H1 (cell line): ENCODE measurements at regions not wholly inside any gene's neighbourhood (a gene's known extent, or its start where the extent isn't known, plus 50 kb on each side); places are given as distances from the start of the nearest gene placed in this dataset.

ENCODE experiments used
- CTCF ChIA-PET: fragments of 300-600 bp; sonication (Branson Sonifier 250); formaldehyde crosslinking; loops from one replicate; lab custom pipeline; 2021; ENCODE audit not compliant: partially characterized antibody; lab: Charles Lee
- POLR2A ChIA-PET: fragments of 300-600 bp; sonication (Branson Sonifier 250); formaldehyde crosslinking; loops from one replicate; lab custom pipeline; 2021; ENCODE audit warnings: inconsistent platforms; ENCODE audit not compliant: partially characterized antibody; lab: Charles Lee
- DNase-seq, 2 experiments: peaks; one replicate each; pipeline versions ENCODE4 v3.0.0 to v3.0.0-alpha.2; 2010 to 2022; ENCODE audit warnings: low spot score in 2 of 2, low read depth in 1 of 2, mixed read lengths in 1 of 2
- FAIRE-seq: peaks from 2 replicates; lab custom pipeline; 2011; peaks lifted over from hg19 to GRCh38; lab: Jason Lieb, UNC
- H2AFZ ChIP-seq: 2 replicates; pipeline ENCODE4 v1.8.1; 2012; ENCODE audit warnings: low read length, inconsistent platforms
- H2AK5ac ChIP-seq: 2 replicates; pipeline ENCODE4 v1.6.1; 2013; ENCODE audit warnings: low read depth, low read length
- H2BK120ac ChIP-seq: replicated peaks from 2 replicates; pipeline ENCODE3; 2013; ENCODE audit warnings: low read depth, low read length, inconsistent platforms
- H2BK12ac ChIP-seq: 2 replicates; pipeline ENCODE4 v1.6.1; 2013; ENCODE audit warnings: low read depth, low read length
- H2BK15ac ChIP-seq: 2 replicates; pipeline ENCODE4 v1.6.1; 2013; ENCODE audit warnings: low read length
- H2BK20ac ChIP-seq: 2 replicates; pipeline ENCODE4 v1.6.1; 2013; ENCODE audit warnings: low read length
- H2BK5ac ChIP-seq: 2 replicates; pipeline ENCODE4 v1.6.1; 2013; ENCODE audit warnings: low read depth, low read length
- H3K14ac ChIP-seq: 2 replicates; pipeline ENCODE4 v1.6.1; 2013; ENCODE audit warnings: inconsistent platforms; ENCODE audit not compliant: insufficient read length
- H3K18ac ChIP-seq: 2 replicates; pipeline ENCODE4 v1.6.1; 2013; ENCODE audit warnings: low read length; ENCODE audit errors: extremely low read depth
- H3K23ac ChIP-seq: 2 replicates; pipeline ENCODE4 v1.6.1; 2013; ENCODE audit warnings: inconsistent platforms; ENCODE audit not compliant: insufficient read length
- H3K23me2 ChIP-seq: 2 replicates; pipeline ENCODE4 v1.6.1; 2013; ENCODE audit warnings: low read depth, low read length
- H3K27ac ChIP-seq: 2 replicates; pipeline ENCODE4 v1.6.1; 2011; ENCODE audit warnings: low read depth, low read length, inconsistent platforms
- H3K27me3 ChIP-seq, 4 experiments: replicated peaks in 1 of 4; 1 replicate in 1 of 4; 2 replicates in 3 of 4; pipeline versions ENCODE4 v1.6.1 to v1.8.1; 2011 to 2013; ENCODE audit warnings: low read length in 3 of 4, mild to moderate bottlenecking in 3 of 4, inconsistent platforms in 2 of 4, mixed read lengths in 2 of 4, moderate library complexity in 1 of 4; ENCODE audit not compliant: control insufficient read depth in 3 of 4, insufficient read depth in 3 of 4; ENCODE audit errors: extremely low read depth in 1 of 4
- H3K36me3 ChIP-seq, 4 experiments: 2 replicates each; pipeline versions ENCODE4 v1.6.1 to v1.8.1; 2011 to 2013; ENCODE audit warnings: mild to moderate bottlenecking in 4 of 4, low read length in 3 of 4, moderate library complexity in 2 of 4, control low read depth in 1 of 4, inconsistent platforms in 1 of 4; ENCODE audit not compliant: insufficient read depth in 4 of 4, control insufficient read depth in 2 of 4
- H3K4ac ChIP-seq: replicated peaks from 2 replicates; pipeline ENCODE3; 2013; ENCODE audit warnings: low read length, low read depth, mixed read lengths, inconsistent platforms; ENCODE audit not compliant: insufficient read length
- H3K4me1 ChIP-seq, 4 experiments: replicated peaks in 1 of 4; 1 replicate in 1 of 4; 2 replicates in 3 of 4; pipeline versions ENCODE4 v1.6.1 to v1.8.1; 2011 to 2013; ENCODE audit warnings: low read length in 3 of 4, inconsistent platforms in 2 of 4, mixed read lengths in 1 of 4; ENCODE audit not compliant: insufficient read depth in 4 of 4, control insufficient read depth in 3 of 4
- H3K4me2 ChIP-seq, 2 experiments: 2 replicates each; pipeline versions ENCODE4 v1.6.1 to v1.8.1; 2011 to 2013; ENCODE audit warnings: low read depth in 2 of 2, low read length in 2 of 2, control low read depth in 1 of 2, inconsistent platforms in 1 of 2, mild to moderate bottlenecking in 1 of 2; ENCODE audit not compliant: insufficient read depth in 1 of 2
- H3K4me3 ChIP-seq, 4 experiments: fragments of 200-600, 300-600 bp in 1 of 4; sonication (generic), shearing (Covaris generic), sonication (Bioruptor Twin) in 1 of 4; 2 replicates each; pipeline versions ENCODE4 v1.5.1 to v1.8.1; 2011 to 2016; ENCODE audit warnings: low read length in 4 of 4, low read depth in 3 of 4, control low read depth in 2 of 4, inconsistent platforms in 2 of 4, mild to moderate bottlenecking in 2 of 4, mixed read lengths in 1 of 4, moderate library complexity in 1 of 4; ENCODE audit not compliant: insufficient read depth in 2 of 4; ENCODE audit errors: extremely low read depth in 1 of 4
- H3K56ac ChIP-seq: replicated peaks from 2 replicates; pipeline ENCODE3; 2013; ENCODE audit warnings: low read depth, mild to moderate bottlenecking, mixed read lengths, low read length, inconsistent platforms; ENCODE audit not compliant: insufficient read length
- H3K79me1 ChIP-seq: 2 replicates; pipeline ENCODE4 v1.6.1; 2013; ENCODE audit warnings: low read depth, low read length, control low read depth
- H3K79me2 ChIP-seq, 2 experiments: 2 replicates each; pipeline versions ENCODE4 v1.6.1 to v1.8.1; 2012 to 2013; ENCODE audit warnings: low read length in 2 of 2, mild to moderate bottlenecking in 2 of 2, inconsistent platforms in 1 of 2; ENCODE audit not compliant: insufficient read depth in 2 of 2, control insufficient read depth in 1 of 2
- H3K9ac ChIP-seq, 4 experiments: replicated peaks in 1 of 4; 1 replicate in 1 of 4; 2 replicates in 3 of 4; pipeline versions ENCODE4 v1.6.1 to v1.8.1; 2011 to 2013; ENCODE audit warnings: low read depth in 3 of 4, low read length in 3 of 4, control low read depth in 2 of 4, mild to moderate bottlenecking in 2 of 4, moderate library complexity in 2 of 4, inconsistent platforms in 1 of 4; ENCODE audit errors: extremely low read depth in 1 of 4
- H3K9me3 ChIP-seq, 2 experiments: 2 replicates each; pipeline versions ENCODE4 v1.6.1 to v1.8.1; 2012 to 2013; ENCODE audit warnings: mild to moderate bottlenecking in 2 of 2, moderate library complexity in 2 of 2, control low read depth in 1 of 2, inconsistent platforms in 1 of 2, low read depth in 1 of 2, low read length in 1 of 2, mixed read lengths in 1 of 2; ENCODE audit not compliant: insufficient read depth in 2 of 2
- H4K20me1 ChIP-seq, 2 experiments: replicated peaks in 1 of 2; 2 replicates each; pipeline versions ENCODE3 to v1.8.1; 2011 to 2013; ENCODE audit warnings: inconsistent platforms in 2 of 2, low read length in 2 of 2, mild to moderate bottlenecking in 1 of 2; ENCODE audit not compliant: insufficient read depth in 2 of 2, control insufficient read depth in 1 of 2
- H4K5ac ChIP-seq: 2 replicates; pipeline ENCODE4 v1.6.1; 2013; ENCODE audit warnings: low read length, low read depth, mixed read lengths, inconsistent platforms; ENCODE audit not compliant: insufficient read length
- H4K8ac ChIP-seq: 2 replicates; pipeline ENCODE4 v1.8.0; 2013; ENCODE audit warnings: mild to moderate bottlenecking, moderate library complexity, low read length, inconsistent platforms; ENCODE audit not compliant: insufficient read depth; ENCODE audit errors: extremely low read depth
- H4K91ac ChIP-seq: replicated peaks from 2 replicates; pipeline ENCODE3; 2013; ENCODE audit warnings: low read length, mixed read lengths, inconsistent platforms; ENCODE audit not compliant: insufficient read length
- CBX5 ChIP-seq: fragments of 300-800, 300-1000 bp; sonication (generic); IDR thresholded peaks from 2 replicates; pipeline ENCODE4 v1.7.1; 2016; ENCODE audit warnings: antibody characterized with exemption, low read length, low read depth
- HDAC6 ChIP-seq: IDR thresholded peaks from one replicate; pipeline ENCODE4 v1.7.1; 2012; ENCODE audit warnings: low read depth, mild to moderate bottlenecking, inconsistent platforms, low read length, moderate library complexity
- NANOG ChIP-seq: IDR thresholded peaks from 2 replicates; pipeline ENCODE4 v1.6.1; 2011; ENCODE audit warnings: low read length, low read depth, mild to moderate bottlenecking, inconsistent platforms; ENCODE audit not compliant: insufficient read depth, poor library complexity, severe bottlenecking
- POLR2A ChIP-seq, 2 experiments: IDR thresholded peaks; 1 replicate in 1 of 2; 2 replicates in 1 of 2; pipeline ENCODE4 v1.6.1; 2011; ENCODE audit warnings: low read depth in 2 of 2, low read length in 2 of 2, mild to moderate bottlenecking in 2 of 2; ENCODE audit errors: control extremely low read depth in 1 of 2
- SIX5 ChIP-seq: IDR thresholded peaks from 2 replicates; pipeline ENCODE4 v1.6.1; 2011; ENCODE audit warnings: mild to moderate bottlenecking, low read depth, low read length
- SRF ChIP-seq: IDR thresholded peaks from 2 replicates; pipeline ENCODE4 v1.6.1; 2011; ENCODE audit warnings: mild to moderate bottlenecking, low read depth, low read length, moderate library complexity
- WGBS, 2 experiments: shearing (Covaris generic) in 1 of 2; methylation state at CpG; one replicate each; pipeline versions ENCODE4 v1.1.6 to v1.1.7; 2013 to 2015; ENCODE audit warnings: low lambda C conversion rate in 2 of 2, mixed read lengths in 2 of 2, inconsistent platforms in 1 of 2, low coverage in 1 of 2, missing lambda C conversion rate in 1 of 2; ENCODE audit not compliant: insufficient replicate concordance in 2 of 2, insufficient coverage in 1 of 2, insufficient read length in 1 of 2; ENCODE audit errors: extremely low coverage in 1 of 2, missing lambda C conversion rate in 1 of 2; 5-methylcytosine and 5-hydroxymethylcytosine counted together

GRCh38 chr11:62062223-62062861, 61.5 kb upstream of the INCENP start:
- Histone ChIP-seq H2AK5ac (no peak overlapping the region), H2BK15ac (no peak overlapping the region), H4K8ac (no peak overlapping the region), H3K14ac (no peak overlapping the region), H3K56ac (no peak overlapping the region), H3K18ac (no peak overlapping the region), H3K4me3 (no peak overlapping the region), H3K23me2 (0 out of 2 replicates have a peak, but pooled peaks cover 1% of the 10 kb centered on the region), H2BK5ac (no peak overlapping the region), H3K4me1 (no peaks in the 10 kb centered on the region)
- CTCF ChIA-PET, result interaction anchor here (0.6 to 11.9 kb wide), 16 partner anchors 11 to 960 kb away, joined by 3 to 71 read pairs (median 4); no protein-coding TSS in a partner anchor
- no peak for TF ChIP-seq SIX5
- TF ChIP-seq POLR2A (IDR thresholded peaks at IDR 0.05; ENCODE audit: control extremely low read depth in 1 of 2, low read depth in 2 of 2, low read length in 2 of 2), result no peak
- TF ChIP-seq CBX5, result no peak
- no peak for TF ChIP-seq SRF
- TF ChIP-seq HDAC6, result no peak
- no peak for TF ChIP-seq NANOG
- TF ChIP-seq, all 59 proteins: peak for 0
- no peaks in the 10 kb centered on the region for H3K79me1 ChIP-seq
- no peaks in the 10 kb centered on the region for H3K36me3 ChIP-seq
- FAIRE-seq (no peak), DNase-seq (no peak)
- 93% methylated on average over 4 of the region's 4 CpGs; no CpG with 5 or more reads in 1 of the 2 experiments for WGBS, 2 experiments
- H3K9me3 ChIP-seq, result no peaks in the 10 kb centered on the region
- no peak overlapping the region for H3K4me2 ChIP-seq
- H3K9ac ChIP-seq, result no peak overlapping the region
- H2BK120ac ChIP-seq, result no peak overlapping the region
- POLR2A ChIA-PET, result interaction anchor here (0.5 to 1.7 kb wide), 2 partner anchors 56 to 94 kb away, joined by 3 to 4 read pairs; no protein-coding TSS in a partner anchor
- no peak overlapping the region for H3K27ac ChIP-seq
- no peak overlapping the region for H3K4ac ChIP-seq
- H2BK20ac ChIP-seq, result no peak overlapping the region
- no peak overlapping the region for H4K5ac ChIP-seq
- H3K79me2 ChIP-seq, result no peaks in the 10 kb centered on the region
- no peak overlapping the region for H4K91ac ChIP-seq
- no peak overlapping the region for H2BK12ac ChIP-seq
- H2AFZ ChIP-seq, result no peak overlapping the region
- no peak overlapping the region for H3K23ac ChIP-seq
- H4K20me1 ChIP-seq, result no peaks in the 10 kb centered on the region
- no peaks in the 10 kb centered on the region for H3K27me3 ChIP-seq
